A673 (cell line): ENCODE measurements at regions not wholly inside any gene's neighbourhood (a gene's known extent, or its start where the extent isn't known, plus 50 kb on each side); places are given as distances from the start of the nearest gene placed in this dataset.

Experiments used
- BruUV-seq: library from RNA; stranded (reverse); fragments of 400-500 nt; replicated peaks from 2 replicates; lab custom pipeline; 2021; lab: Mats Ljungman, UMichigan
- CTCF ChIA-PET: fragments of 300-600 bp; sonication (Branson Sonifier 250); formaldehyde crosslinking; loops from one replicate; lab custom pipeline; 2022; ENCODE audit warnings: antibody characterized with exemption; lab: Charles Lee
- POLR2A ChIA-PET: fragments of 300-600 bp; sonication (Branson Sonifier 250); formaldehyde crosslinking; loops from one replicate; lab custom pipeline; 2022; ENCODE audit warnings: antibody characterized with exemption; ENCODE audit not compliant: low non-redundant PET; lab: Charles Lee
- DNase-seq: peaks from one replicate; pipeline ENCODE4 v3.0.0-alpha.2; 2015; ENCODE audit warnings: low spot score
- H3K27ac ChIP-seq: fragments of 200-600 bp; sonication (generic); 2 replicates; pipeline ENCODE4 v1.5.1; 2016; ENCODE audit warnings: mixed run types, low read depth, mild to moderate bottlenecking, mixed read lengths, antibody characterized with exemption, low read length; ENCODE audit not compliant: poor library complexity, severe bottlenecking
- H3K27me3 ChIP-seq: fragments of 200-600 bp; sonication (generic); replicated peaks from 2 replicates; pipeline ENCODE4 v1.6.1; 2017; ENCODE audit warnings: mixed run types, low read depth, mild to moderate bottlenecking, mixed read lengths, antibody characterized with exemption, low read length; ENCODE audit not compliant: insufficient read depth, poor library complexity
- H3K36me3 ChIP-seq: fragments of 200-600 bp; sonication (generic); 2 replicates; pipeline ENCODE4 v1.6.1; 2016; ENCODE audit warnings: mixed run types, mild to moderate bottlenecking, mixed read lengths, antibody characterized with exemption, low read length; ENCODE audit not compliant: insufficient read depth, poor library complexity, severe bottlenecking
- H3K4me1 ChIP-seq: fragments of 200-600 bp; sonication (generic); 2 replicates; pipeline ENCODE4 v1.6.1; 2017; ENCODE audit warnings: mixed run types, mild to moderate bottlenecking, mixed read lengths, antibody characterized with exemption, low read length; ENCODE audit not compliant: insufficient read depth, poor library complexity, severe bottlenecking
- H3K4me3 ChIP-seq: fragments of 200-600 bp; sonication (generic); 2 replicates; pipeline ENCODE4 v1.5.1; 2016; ENCODE audit warnings: low read depth, mixed run types, mild to moderate bottlenecking, mixed read lengths, low read length; ENCODE audit not compliant: poor library complexity, severe bottlenecking
- H3K9me3 ChIP-seq: fragments of 200-600 bp; sonication (generic); 2 replicates; pipeline ENCODE4 v1.6.1; 2016; ENCODE audit warnings: mixed run types, low read depth, mild to moderate bottlenecking, mixed read lengths, antibody characterized with exemption, low read length; ENCODE audit not compliant: poor library complexity, severe bottlenecking
- CTCF ChIP-seq: fragments of 300-800, 200-600 bp; sonication (generic); conservative IDR thresholded peaks from 2 replicates; pipeline ENCODE4 v1.5.1; 2017; ENCODE audit warnings: low read depth, mild to moderate bottlenecking, antibody characterized with exemption, low read length, moderate library complexity, mixed read lengths
- EZH2 ChIP-seq: fragments of 200-600 bp; sonication (generic); IDR thresholded peaks from 2 replicates; pipeline ENCODE4 v1.6.1; 2017; ENCODE audit warnings: borderline replicate concordance, low read depth, mild to moderate bottlenecking, mixed read lengths, antibody characterized with exemption, low read length; ENCODE audit not compliant: poor library complexity, severe bottlenecking
- intact Hi-C: fragments of 100-400 bp; cut with micrococcal nuclease; formaldehyde crosslinking; loops from one replicate; pipeline ENCODE4 v1.10.0; 2022; ENCODE audit not compliant: unreplicated experiment

- ChIA-PET CTCF (no interaction called here), POLR2A (no interaction called here)
- Histone ChIP-seq H3K27ac (no peak overlapping the region), H3K4me3 (no peak overlapping the region), H3K9me3 (no peaks in the 10 kb centered on the region), H3K27me3 (no peaks in the 10 kb centered on the region), H3K36me3 (no peaks in the 10 kb centered on the region), H3K4me1 (peaks cover 10% of the 10 kb centered on the region)
- no TSS peak for BruUV-seq
- TF ChIP-seq EZH2 = no peak
- intact Hi-C loops = no loop called here
- DNase-seq = no peak
These were observed 101.9 kb downstream of the QRSL1 start for GRCh38 chr6:106731144-106731842.

- Histone ChIP-seq H3K36me3 (no peaks in the 10 kb centered on the region), H3K4me1 (peaks cover 10% of the 10 kb centered on the region), H3K4me3 (no peak overlapping the region), H3K27me3 (no peaks in the 10 kb centered on the region), H3K9me3 (no peaks in the 10 kb centered on the region), H3K27ac (no peak overlapping the region)
- intact Hi-C loops = no loop called here
- TF ChIP-seq EZH2 (no peak), CTCF (no peak)
- BruUV-seq = no TSS peak
- CTCF ChIA-PET = no interaction called here
- POLR2A ChIA-PET = no interaction called here
- DNase-seq = no peak
These were observed 101.3 kb downstream of the QRSL1 start for GRCh38 chr6:106730718-106731117.

GRCh38 chr6:106730264-106730663, 100.9 kb downstream of the QRSL1 start:
- H3K4me1 ChIP-seq = peaks cover 10% of the 10 kb centered on the region
- H3K27ac ChIP-seq = no peak overlapping the region
- H3K27me3 ChIP-seq = no peaks in the 10 kb centered on the region
- DNase-seq = no peak
- intact Hi-C loops = no loop called here
- TF ChIP-seq CTCF = no peak
- no peak for TF ChIP-seq EZH2
- ChIA-PET POLR2A (no interaction called here), CTCF (no interaction called here)
- no peaks in the 10 kb centered on the region for H3K9me3 ChIP-seq
- H3K4me3 ChIP-seq = no peak overlapping the region
- H3K36me3 ChIP-seq = no peaks in the 10 kb centered on the region
- no TSS peak for BruUV-seq

GRCh38 chr6:106729841-106730240, 100.5 kb downstream of the QRSL1 start:
- Histone ChIP-seq H3K27me3 (no peaks in the 10 kb centered on the region), H3K27ac (no peak overlapping the region), H3K36me3 (no peaks in the 10 kb centered on the region), H3K9me3 (no peaks in the 10 kb centered on the region), H3K4me1 (peaks cover 10% of the 10 kb centered on the region), H3K4me3 (no peak overlapping the region)
- intact Hi-C loops = no loop called here
- DNase-seq = no peak
- CTCF ChIA-PET = no interaction called here
- TF ChIP-seq EZH2 = no peak
- no peak for TF ChIP-seq CTCF
- BruUV-seq = no TSS peak
- POLR2A ChIA-PET = no interaction called here
